LNCAP (cell line): ENCODE measurements at regions not wholly inside any gene's neighbourhood (a gene's known extent, or its start where the extent isn't known, plus 50 kb on each side); places are given as distances from the start of the nearest gene placed in this dataset.

Experiments
- CTCF ChIP-seq: fragments of 450-650 bp; IDR thresholded peaks from 2 replicates; pipeline ENCODE4 v1.5.1; 2017; ENCODE audit warnings: mild to moderate bottlenecking

- TF ChIP-seq CTCF: no peak
Measured at GRCh38 chr1:221001167-221001566, 121.9 kb downstream of the HLX start.

GRCh38 chr1:221002601-221003000 is 123.4 kb downstream of the HLX start:
- TF ChIP-seq CTCF: no peak

- no peak for TF ChIP-seq CTCF
Measured at GRCh38 chr1:221011145-221011544, 131.9 kb downstream of the HLX start.

GRCh38 chr1:221012120-221012519 is 132.9 kb downstream of the HLX start:
- TF ChIP-seq CTCF: no peak

- TF ChIP-seq CTCF: no peak
Measured at GRCh38 chr1:221013691-221014660, 134.7 kb downstream of the HLX start.

GRCh38 chr1:221015159-221015790 is 136.0 kb downstream of the HLX start:
- no peak for TF ChIP-seq CTCF

- TF ChIP-seq CTCF: no peak
Measured at GRCh38 chr1:221016751-221017150, 137.5 kb downstream of the HLX start.
